ENCODE measurements at regions not wholly inside any gene's neighbourhood (a gene's known extent, or its start where the extent isn't known, plus 50 kb on each side); places are given as distances from the start of the nearest gene placed in this dataset.

DNA sequence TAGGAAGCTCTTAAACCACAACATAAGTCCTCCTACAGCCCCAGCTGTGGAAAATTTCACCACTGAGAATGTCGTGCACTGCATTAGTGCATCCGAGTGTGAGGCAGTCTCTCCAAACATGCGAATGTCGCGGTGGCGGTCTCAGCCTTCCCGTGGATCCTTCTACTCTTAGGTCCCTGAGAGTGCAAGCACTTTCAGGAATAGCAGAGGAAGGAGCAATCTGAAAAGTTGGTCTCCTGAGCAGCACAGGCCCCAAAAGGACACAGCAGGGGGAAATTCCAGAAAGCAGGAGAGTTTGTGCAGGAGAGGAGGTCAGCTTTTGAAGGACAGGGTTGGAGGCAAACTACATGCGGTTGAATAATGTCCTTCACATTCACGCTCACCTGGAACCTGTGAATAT, 440.5 kb upstream of the SMIM21 start:
- Histone ChIP-seq H3K9me1 (ENCODE audit: control insufficient read depth, insufficient read depth, low read length) (no peaks in the 10 kb centered on the region), H4K20me1 (replicated peaks; ENCODE audit: control insufficient read depth, insufficient read depth, low read length) (no peaks in the 10 kb centered on the region), H3K9ac (ENCODE audit: insufficient read depth in 1 of 2, low read depth in 2 of 2, low read length in 2 of 2) (no peak overlapping the region), H3K9me3 (replicated peaks; ENCODE audit: control insufficient read depth, insufficient read depth, low read depth, low read length) (no peaks in the 10 kb centered on the region), H3K27ac (ENCODE audit: extremely low read depth, low read depth, low read length) (no peak overlapping the region), H3K4me1 (replicated peaks in 1 of 2; ENCODE audit: control insufficient read depth in 2 of 2, insufficient read depth in 2 of 2, low read length in 2 of 2) (no peaks in the 10 kb centered on the region), H3K79me2 (ENCODE audit: control insufficient read depth, insufficient read depth, low read length) (no peaks in the 10 kb centered on the region), H2AFZ (ENCODE audit: low read depth, low read length) (no peak overlapping the region), H3K36me3 (ENCODE audit: control insufficient read depth, insufficient read depth, low read length) (no peaks in the 10 kb centered on the region), H3K4me3 (no peak overlapping the region), H3K4me2 (ENCODE audit: insufficient read depth, low read length) (no peak overlapping the region), H3K27me3 (ENCODE audit: control insufficient read depth in 2 of 2, insufficient read depth in 2 of 2, low read length in 2 of 2) (no peaks in the 10 kb centered on the region)
- intact Hi-C loops (cut with micrococcal nuclease) (no loop called here), in situ Hi-C loops (cut with MboI) (no loop called here)
- no peak for ATAC-seq
- BruUV-seq (replicated peaks): no TSS peak
- TF ChIP-seq BCL6 (CRISPR knock-in tag; IDR thresholded peaks at IDR 0.05) (no peak), ZNF57 (CRISPR knock-in tag; IDR thresholded peaks at IDR 0.05) (no peak), YBX1 (IDR thresholded peaks at IDR 0.05) (no peak), PURB (CRISPR knock-in tag; IDR thresholded peaks at IDR 0.05; ENCODE audit: low read depth) (no peak), MCM2 (IDR thresholded peaks at IDR 0.05; ENCODE audit: low read depth) (no peak), ZNF134 (CRISPR knock-in tag; conservative IDR thresholded peaks at IDR 0.05) (no peak), ZNF507 (tag; conservative IDR thresholded peaks at IDR 0.05) (no peak), ILK (tag; IDR thresholded peaks at IDR 0.05; ENCODE audit: borderline replicate concordance, low read depth) (no peak), ARNT (IDR thresholded peaks at IDR 0.05) (no peak), FOXA1 (IDR thresholded peaks at IDR 0.05; ENCODE audit: borderline replicate concordance) (no peak)
- TF ChIP-seq, protein P1, sequence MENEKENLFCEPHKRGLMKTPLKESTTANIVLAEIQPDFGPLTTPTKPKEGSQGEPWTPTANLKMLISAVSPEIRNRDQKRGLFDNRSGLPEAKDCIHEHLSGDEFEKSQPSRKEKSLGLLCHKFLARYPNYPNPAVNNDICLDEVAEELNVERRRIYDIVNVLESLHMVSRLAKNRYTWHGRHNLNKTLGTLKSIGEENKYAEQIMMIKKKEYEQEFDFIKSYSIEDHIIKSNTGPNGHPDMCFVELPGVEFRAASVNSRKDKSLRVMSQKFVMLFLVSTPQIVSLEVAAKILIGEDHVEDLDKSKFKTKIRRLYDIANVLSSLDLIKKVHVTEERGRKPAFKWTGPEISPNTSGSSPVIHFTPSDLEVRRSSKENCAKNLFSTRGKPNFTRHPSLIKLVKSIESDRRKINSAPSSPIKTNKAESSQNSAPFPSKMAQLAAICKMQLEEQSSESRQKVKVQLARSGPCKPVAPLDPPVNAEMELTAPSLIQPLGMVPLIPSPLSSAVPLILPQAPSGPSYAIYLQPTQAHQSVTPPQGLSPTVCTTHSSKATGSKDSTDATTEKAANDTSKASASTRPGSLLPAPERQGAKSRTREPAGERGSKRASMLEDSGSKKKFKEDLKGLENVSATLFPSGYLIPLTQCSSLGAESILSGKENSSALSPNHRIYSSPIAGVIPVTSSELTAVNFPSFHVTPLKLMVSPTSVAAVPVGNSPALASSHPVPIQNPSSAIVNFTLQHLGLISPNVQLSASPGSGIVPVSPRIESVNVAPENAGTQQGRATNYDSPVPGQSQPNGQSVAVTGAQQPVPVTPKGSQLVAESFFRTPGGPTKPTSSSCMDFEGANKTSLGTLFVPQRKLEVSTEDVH (IDR thresholded peaks at IDR 0.05; ENCODE audit: low read depth, partially characterized antibody): no peak
- DNase-seq (ENCODE audit: extremely low read depth in 1 of 4, low spot score in 3 of 4): no peak
- WGBS (ENCODE audit: insufficient coverage, low coverage, missing lambda C conversion rate): 0% methylated on average over 9 of the region's 9 CpGs
- POLR2A ChIA-PET: no interaction called here
- no peak for FAIRE-seq
- CTCF ChIA-PET (ENCODE audit: low intra/inter-chr PET ratio): no interaction called here

All from K562 (cell line).